NCI-H226 (cell line): ENCODE measurements at regions not wholly inside any gene's neighbourhood (a gene's known extent, or its start where the extent isn't known, plus 50 kb on each side); places are given as distances from the start of the nearest gene placed in this dataset.
"Not testable (repeated sequence)": the region's sequence is repeated elsewhere in the genome, so short reads cannot be mapped to it uniquely, and the experiment has no call there.

Experiments used
- DNase-seq: peaks from one replicate; pipeline ENCODE4 v3.0.0-alpha.2; 2015

GRCh38 chr13:109428146-109428545, 358.2 kb downstream of the IRS2 start:
- DNase-seq: no peak

DNA sequence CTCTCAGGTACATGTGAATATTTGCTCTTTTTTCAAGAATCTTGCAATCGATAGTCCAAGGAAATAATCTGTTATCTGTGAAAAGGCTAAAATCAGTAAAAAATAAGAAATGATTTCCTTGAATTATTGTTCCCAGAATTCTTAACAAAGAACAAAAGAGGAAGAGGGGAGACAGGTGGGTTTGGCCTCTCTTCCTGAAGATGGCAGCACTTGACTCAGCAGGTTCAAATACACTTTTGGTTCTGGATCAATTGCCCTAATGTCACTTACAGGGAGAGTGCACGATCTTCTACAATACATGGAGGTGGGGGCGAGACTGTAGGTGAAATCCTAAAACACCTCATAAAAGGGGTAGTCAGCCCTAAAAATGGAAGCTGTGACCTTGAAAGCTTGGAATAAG, 358.7 kb downstream of the IRS2 start:
- no peak for DNase-seq

DNA sequence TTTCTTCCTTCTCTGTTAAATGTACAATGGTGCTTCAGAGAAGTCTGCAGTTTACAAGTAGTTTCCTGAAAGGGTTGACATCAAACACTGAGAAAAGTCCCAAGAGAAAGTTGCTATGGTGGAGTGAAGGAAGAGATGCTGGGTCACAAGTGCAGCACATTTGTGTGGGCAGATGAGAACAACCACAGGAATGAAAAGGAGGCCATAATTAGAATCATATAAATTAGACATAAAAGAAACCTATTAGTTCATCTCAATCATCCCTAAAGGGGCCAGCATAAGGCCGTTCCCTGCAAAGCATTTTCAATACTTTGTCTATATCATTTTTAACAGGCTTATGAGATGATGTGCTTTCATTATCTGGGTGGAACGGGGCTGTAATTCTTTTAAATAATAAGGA, 359.2 kb downstream of the IRS2 start:
- no peak for DNase-seq

DNA sequence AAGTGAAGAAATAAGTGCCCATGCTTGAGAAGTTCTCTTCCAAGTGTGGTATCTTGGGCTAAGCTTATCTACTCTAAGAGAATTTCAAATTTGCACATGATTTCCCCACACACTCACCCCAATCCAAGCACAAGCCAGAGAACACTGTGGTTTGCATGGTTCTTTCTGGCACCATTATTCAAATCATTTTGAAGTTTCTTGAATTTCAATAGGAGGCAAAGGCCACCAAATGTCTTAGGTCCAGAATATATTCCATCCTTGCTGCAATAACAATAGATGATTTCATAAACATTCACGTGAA, 359.7 kb downstream of the IRS2 start:
- DNase-seq: no peak

GRCh38 chr13:109425821-109426689, 360.3 kb downstream of the IRS2 start:
- no peak for DNase-seq

DNA sequence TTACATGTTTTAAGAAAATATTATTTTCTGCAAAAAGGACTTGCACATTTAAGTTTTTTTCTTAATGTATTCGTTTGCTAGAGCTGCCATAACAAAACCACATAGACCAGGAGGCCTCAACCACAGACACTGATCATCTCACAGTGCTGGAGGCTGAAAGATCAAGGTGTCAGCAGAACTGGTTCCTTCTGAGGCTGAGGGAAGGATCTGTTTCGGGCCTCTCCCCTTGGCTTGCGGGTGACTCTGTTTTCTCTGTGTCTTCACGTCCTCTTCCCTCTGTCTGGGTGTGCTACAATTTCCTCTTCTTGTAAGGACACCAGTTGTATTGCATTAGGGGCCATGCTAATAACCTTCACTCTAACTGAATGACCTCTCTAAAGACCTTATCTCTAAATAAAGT, 364.2 kb downstream of the IRS2 start:
- DNase-seq: no peak

- no peak for DNase-seq
Measured at GRCh38 chr13:109419896-109420295, 366.5 kb downstream of the IRS2 start.

DNA sequence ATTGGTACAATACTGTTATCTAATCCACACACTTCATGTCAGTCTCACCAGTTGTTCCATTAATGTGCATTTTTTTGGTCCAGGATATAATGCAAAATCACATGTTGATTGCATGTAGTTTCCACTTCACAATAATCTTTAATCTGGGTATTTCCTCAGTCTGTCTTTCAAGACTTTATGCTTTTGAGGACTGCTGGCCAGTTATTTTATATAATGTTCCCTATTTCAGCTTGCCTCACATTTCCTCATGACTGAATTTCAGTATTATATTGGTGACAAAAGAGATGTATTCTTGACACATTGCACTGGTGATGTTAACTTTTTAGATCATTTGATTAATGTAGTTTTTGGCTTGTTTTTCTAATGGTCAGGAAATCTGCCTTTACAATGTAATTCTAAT, 368.3 kb downstream of the IRS2 start:
- no peak for DNase-seq

- no peak for DNase-seq
Measured at GRCh38 chr13:109416001-109416400, 370.4 kb downstream of the IRS2 start.

GRCh38 chr13:109415057-109415456, 371.3 kb downstream of the IRS2 start:
- no peak for DNase-seq

DNA sequence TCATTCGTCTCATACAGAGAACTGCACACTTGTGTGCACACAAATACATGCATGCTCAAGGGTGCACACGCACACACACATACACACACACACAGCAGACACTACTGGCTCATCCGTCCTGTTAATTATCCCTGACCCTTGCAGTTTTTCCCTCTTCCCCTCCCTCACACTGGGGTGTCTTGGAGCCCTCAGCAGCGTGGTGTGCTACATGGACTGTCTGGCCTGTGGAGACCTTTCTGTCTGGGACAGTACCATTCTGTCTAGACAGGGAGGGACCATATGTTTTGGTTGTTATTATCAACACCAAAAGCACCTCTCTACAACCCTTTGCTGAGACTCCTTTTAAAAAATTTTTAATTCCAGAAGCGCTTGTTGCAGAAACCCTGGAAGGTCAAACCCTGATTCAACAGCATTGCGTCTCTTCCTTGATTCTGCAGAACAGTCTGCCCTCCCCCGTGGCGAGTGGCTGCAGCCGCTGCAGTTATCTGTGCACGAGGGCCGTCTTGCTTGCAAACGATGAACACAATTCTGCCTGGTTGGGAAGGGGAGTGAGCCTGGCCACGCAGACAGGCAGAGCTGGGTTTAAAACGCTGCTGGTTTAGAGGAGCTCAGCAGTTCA, 374.0 kb downstream of the IRS2 start:
- DNase-seq: no peak

- no peak for DNase-seq
Measured at GRCh38 chr13:109410868-109411267, 375.5 kb downstream of the IRS2 start.

DNA sequence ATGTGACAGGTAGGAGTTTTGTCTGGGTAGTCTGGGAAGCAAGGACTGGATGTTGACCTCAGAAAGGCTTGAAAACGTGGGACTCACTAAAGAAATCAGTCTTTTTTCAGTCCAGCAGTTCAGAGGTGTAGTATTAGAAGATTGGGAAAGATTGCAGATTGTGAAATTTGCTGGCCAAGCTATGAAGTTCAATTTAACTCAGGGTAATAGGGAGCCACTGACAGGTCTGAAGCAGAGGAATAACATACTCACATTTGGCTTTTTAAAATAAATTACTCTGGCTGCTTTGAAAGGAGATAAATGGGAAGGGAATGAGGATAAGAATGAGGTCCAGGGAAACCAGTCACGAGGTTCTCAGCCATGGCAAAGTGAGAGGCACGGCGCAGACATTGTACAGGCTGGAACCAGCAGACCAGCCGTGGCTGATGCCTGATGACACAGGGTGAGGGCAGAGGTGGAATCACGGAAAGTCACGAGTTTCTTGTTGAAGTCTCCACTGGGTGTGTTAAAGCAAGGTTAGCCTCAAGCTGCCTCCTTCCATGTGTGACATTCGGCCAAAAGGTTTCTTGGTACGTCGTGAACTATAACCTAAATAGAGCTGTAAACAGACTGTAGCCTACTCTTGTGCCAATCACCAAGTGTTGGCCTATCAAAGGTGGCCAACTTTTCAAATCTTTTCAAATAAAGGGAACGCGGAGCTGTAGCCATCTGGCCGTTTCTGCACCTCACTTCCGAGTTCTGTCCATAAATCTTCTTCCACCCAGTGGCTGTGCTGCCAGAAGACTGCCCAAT, 377.6 kb downstream of the IRS2 start:
- DNase-seq: no peak

DNA sequence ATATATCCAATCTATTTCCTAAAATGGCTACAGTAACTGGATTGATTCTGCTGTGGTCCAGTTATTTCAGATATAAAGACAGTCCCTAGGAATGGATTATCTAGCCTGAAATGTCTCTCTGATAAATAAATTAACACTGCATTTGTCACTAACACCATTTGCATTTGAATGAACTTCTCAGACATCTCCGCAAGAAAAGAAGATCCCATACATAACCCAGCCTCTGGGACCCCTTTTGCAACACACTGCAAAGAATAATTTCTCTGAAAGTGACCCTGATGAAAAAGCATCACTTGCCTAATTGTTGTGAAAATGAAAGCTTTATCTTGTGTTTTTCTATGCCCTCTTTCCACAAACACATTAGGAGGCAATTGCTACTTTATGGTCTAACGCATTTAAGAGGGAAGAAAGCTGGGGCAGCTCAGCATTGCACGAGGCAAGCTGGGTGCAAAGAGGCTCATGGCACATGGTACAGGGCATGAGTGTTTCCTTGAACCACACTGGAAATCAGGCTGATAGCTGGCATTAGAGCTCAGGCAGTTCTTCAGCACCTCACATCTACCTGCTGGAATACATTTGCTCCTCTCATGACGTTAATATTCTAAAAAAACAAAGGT, 379.9 kb downstream of the IRS2 start:
- DNase-seq: no peak

DNA sequence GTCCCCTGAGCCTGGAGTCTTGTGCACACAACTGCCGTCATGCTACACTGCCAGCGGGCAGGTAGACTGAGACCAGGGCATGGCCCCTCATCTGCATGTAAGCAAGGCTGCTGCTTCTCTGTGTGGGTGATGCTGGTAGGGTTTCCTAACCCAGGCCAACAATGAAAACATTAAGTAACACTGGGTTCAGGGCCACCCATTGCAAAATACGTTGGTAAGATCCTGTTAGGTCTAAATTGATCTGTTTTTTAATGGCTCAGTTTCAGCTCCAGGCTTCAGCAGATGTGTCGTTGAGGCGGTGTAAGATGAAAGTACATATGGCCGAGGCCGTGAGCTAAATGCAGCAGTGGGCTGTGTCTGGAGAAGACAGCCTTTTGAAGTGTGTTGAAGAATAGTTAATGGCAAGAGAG, 383.4 kb downstream of the IRS2 start:
- DNase-seq: no peak

DNA sequence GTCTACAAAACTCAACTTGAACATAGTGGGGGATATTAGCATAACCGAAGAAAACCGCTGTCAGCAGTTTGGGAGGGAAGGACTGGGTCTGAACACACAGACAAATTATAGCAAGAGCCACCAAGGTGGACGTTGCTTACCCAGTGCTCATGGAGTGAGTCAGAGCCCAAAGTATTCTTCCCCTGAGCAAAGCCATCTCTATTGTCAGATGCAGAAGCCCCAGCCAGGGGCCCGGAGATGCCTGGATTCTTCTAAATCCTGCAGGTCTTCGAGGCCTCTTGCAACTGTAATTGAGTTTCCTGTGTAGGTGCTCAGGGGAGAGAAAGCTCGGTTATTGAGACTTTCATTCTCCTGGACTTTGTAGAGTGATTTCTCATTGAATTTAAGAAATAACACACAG, 384.5 kb downstream of the IRS2 start:
- no peak for DNase-seq

DNA sequence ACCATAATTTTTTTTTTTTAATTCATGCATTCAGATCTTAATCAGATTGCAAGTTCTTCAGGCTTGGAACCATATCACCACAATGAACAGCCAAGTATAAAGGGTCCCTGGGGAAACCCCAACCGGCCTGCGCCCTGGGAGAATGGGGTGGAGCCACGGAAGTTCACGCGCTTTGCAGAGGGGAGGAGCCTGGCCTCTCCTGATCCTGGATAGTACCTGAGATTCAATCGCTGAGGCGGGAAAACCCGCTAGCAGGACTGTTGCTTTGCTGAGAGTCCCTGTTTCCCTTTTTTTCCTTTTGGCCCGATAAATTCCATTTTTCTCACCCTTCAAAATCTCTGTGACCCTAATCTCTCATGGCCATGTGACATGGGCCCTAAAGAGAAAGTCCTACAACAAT, 385.1 kb downstream of the IRS2 start:
- DNase-seq: no peak

DNA sequence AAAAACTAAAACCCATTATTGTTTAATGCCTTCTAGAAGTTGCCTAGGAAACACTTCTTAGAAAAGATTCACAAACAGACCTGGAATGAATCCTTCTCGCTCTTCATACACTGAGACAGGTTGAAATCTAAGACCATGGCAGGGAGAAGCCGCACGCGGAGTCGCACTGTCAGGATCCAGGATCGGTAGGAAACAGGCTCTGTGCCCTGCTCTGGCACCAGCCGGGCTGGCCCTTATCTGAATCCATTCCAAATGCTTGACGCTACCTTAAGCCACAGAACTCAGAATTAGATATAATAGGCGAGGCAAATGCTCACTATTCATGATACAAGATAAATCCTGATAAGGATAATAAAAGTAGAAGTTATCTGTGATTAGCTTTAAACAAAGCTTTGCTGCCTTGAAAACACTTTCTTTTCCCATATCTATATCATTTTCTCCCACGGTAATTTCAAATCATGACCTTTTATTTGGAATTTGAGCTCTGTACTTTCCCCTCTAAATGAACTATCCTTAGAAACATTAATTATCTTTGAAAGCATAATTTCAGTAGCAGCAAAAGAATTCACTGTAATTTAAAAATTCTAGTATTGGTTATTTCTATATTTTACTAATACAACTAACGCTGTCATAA, 385.6 kb downstream of the IRS2 start:
- DNase-seq: peak; percentile 45

DNA sequence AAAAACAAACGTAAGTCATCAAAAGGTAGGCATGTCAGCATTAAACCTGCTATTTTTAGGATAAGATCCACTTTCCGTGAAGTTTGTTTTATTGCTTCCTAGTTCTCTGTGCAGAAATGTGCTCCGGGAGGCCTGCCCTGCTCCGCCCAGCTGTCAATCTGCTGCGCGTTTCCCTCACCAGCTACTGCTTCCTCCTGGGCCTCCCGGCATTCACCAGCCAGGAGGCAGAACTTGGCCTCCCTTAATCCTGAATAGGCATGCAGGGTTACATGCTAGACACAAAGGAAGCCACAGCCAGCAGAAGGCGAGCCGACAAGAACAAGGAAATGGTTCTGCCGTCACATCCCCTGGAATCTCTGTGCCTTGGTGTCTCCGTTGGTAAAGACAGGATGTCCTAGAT, 386.2 kb downstream of the IRS2 start:
- DNase-seq: no peak

GRCh38 chr13:109398071-109398470, 388.3 kb downstream of the IRS2 start:
- DNase-seq: not testable (repeated sequence)

DNA sequence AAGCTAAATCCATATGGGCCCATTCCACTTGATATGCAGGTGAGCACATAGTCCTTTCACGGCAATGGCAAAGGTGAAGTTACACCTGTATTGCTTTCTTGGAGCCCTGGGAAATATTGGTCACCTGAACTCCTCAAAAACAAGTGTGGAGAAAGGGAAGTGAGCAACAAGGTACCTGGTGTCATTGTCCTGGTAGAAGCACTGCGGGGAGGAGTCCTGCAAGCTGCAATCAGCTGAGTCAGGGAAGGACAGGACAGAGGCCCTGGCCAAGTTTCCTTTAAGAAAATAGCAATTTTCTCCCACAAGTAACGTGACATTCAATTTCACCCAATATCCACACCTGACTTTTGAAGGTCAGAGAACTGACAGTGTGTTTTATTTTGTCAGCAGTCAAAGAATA, 389.1 kb downstream of the IRS2 start:
- no peak for DNase-seq

- DNase-seq: no peak
Measured at GRCh38 chr13:109396266-109396665, 390.1 kb downstream of the IRS2 start.

DNA sequence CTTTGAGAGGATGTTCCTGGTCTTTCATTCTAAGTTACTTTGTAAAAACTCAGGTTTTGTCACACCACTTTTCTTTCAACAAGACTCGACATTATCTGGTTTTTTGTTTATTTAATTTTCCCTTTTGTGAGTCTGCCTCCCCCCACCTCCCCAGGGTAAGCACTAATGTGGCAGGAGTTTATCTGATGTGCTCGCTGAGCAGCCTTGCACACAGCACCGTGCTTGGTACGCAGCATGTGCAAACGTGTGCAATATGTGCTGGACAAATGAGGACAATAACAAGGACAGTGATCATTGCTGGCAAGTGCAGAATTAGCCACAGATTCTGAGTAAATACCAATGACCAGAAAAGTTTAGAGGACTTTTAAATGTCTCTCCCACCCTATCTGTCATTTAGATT, 391.4 kb downstream of the IRS2 start:
- DNase-seq: no peak
